LHCN-M2 (cell line): ENCODE measurements at regions not wholly inside any gene's neighbourhood (a gene's known extent, or its start where the extent isn't known, plus 50 kb on each side); places are given as distances from the start of the nearest gene placed in this dataset.
"Not testable (repeated sequence)": the region's sequence is repeated elsewhere in the genome, so short reads cannot be mapped to it uniquely, and the experiment has no call there.

ENCODE experiments used
- DNase-seq: peaks from one replicate; pipeline ENCODE4 v3.0.0-alpha.2; 2012; ENCODE audit warnings: low read depth

GRCh38 chr3:4149296-4149695 is 153.9 kb upstream of the SETMAR start:
- DNase-seq = no peak

- DNase-seq = no peak
Observed at GRCh38 chr3:4150816-4151215, 152.4 kb upstream of the SETMAR start.

GRCh38 chr3:4151859-4152258 is 151.3 kb upstream of the SETMAR start:
- DNase-seq = no peak

DNA sequence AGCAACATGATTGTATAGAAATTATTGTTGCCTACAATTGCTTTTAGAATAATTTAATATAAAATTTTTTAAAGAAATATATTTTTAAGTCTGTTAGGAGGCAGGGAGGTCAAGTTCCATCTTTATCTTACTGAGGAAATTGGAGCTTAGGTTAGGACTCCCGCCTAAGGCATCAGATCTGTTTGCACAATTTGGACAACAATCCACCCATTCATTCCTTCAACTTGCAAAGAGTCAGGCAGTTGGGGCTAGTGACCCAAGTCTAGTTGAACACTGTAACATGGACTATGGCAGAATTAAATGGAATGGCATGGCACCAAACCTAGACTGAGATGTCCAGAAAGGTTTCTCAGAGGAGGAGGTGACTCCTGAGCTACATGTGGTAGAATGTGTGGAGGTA is 149.4 kb upstream of the SETMAR start:
- no peak for DNase-seq

GRCh38 chr3:4158329-4158728 is 144.8 kb upstream of the SETMAR start:
- no peak for DNase-seq

GRCh38 chr3:4162096-4162495 is 141.1 kb upstream of the SETMAR start:
- no peak for DNase-seq

DNA sequence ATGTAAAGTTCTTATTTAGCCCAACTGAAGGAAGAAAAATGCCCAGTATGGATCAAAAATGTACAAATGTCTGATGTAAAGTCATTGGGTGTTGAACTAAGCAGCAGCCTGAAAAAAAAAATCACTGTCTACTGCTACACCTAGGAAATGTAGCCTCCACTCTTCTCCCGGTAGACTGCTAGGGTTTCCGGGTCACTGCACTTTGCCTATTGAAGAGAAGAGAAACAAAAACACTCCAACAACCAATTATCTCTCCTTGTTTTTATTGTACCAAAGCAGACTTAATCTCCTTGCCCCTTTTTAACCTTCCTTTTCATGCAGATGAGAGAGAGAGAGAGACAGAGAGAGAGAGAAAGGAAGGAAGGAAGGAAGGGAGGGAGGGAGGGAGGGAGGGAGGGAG is 140.2 kb upstream of the SETMAR start:
- DNase-seq = no peak

DNA sequence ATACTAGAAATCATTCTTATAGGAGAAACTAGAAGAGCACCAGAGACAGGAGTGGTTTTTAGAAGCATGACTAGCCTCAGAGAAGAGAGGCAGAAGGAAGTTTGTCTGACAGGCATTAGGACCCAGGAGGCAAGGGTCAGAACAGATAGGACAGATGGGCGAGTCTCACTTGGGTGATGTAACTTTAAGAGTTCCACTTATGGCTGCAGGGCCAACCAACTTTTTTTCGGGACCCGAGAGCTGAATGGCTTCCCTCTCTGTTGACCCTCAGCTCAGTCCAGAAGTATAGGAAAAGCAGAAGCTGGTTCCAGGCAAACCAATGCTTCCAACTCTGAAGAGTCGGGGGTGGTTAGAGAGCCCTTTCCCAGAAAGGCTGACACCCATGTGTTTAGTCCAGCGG is 136.6 kb upstream of the SETMAR start:
- DNase-seq = no peak

GRCh38 chr3:4167230-4167629 is 135.9 kb upstream of the SETMAR start:
- not testable (repeated sequence) for DNase-seq

DNA sequence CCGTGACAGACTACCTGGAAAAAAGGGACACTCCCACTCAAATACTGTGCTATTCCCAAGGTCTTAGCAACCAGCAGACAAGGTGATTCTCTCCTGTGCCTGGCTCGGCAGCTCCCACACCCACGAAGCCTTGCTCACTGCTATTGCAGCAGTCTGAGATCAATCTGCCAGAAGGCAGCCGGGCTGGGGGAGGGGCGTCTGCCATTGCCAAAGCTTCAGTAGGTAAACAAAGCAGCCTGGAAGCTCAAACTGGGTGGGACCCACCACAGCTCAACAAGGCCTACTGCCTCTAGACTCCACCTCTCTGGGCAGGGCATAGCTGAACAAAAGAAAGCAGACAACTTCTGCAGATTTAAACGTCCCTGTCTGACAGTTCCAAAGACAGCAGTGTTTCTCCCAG is 128.4 kb upstream of the SETMAR start:
- no peak for DNase-seq

GRCh38 chr3:4191971-4192370 is 111.2 kb upstream of the SETMAR start:
- DNase-seq = no peak

DNA sequence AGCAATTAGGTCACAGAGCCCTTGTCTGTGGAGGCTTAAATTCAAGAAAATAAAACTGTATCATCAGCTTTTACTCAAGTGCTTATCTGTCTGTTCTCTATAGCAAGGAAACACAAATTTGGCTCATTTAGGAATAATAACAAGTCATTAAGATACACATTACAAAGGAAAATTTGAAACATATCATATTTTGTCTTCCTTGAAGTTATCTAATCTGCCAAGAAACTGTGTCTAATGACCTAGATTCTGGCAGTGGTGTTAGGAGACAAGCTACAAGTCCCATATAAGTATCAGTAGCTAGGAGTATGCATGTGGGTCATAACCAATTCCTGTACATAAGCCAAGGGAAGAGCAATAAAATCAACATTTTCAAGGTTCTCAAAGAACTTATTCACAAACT is 108.2 kb upstream of the SETMAR start:
- DNase-seq = no peak

GRCh38 chr3:4196506-4197147 is 106.5 kb upstream of the SETMAR start:
- no peak for DNase-seq

- no peak for DNase-seq
Observed at GRCh38 chr3:4197670-4198069, 105.5 kb upstream of the SETMAR start.

DNA sequence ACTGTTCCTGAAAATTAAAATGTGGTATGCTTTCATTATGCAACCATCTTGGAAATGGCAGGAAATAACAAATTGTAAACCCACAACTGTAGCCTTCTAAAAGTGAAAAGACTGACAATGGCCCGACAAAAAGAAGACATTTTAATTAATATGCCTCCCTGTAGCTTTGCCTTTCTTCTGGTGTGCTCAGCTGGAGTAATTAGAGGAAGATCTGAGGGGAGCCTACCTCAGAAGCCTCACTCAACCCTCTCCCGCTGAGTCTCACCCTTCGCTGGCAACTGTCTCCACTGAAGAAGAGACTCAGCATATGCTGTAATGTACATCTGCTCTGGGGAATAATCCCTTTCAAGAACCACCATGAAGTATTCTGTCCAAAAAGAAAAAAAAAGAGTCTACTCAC is 104.7 kb upstream of the SETMAR start:
- DNase-seq = no peak

DNA sequence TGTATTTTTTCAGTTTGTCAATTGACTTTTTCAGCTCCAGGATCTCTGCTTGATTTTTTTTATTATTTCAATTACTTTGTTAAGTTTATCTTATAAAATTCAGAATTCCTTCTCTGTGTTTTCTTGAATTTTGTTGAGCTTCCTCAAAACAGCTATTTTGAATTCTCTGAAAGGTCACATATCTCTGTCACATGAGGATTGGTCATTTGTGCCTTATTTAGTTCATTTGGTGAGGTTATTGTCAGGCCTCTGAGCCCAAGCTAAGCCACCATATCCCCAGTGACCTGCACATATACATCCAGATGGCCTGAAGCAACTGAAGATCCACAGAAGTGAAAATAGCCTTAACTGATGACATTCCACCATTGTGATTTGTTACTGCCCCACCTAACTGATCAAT is 98.4 kb upstream of the SETMAR start:
- DNase-seq = not testable (repeated sequence)

DNA sequence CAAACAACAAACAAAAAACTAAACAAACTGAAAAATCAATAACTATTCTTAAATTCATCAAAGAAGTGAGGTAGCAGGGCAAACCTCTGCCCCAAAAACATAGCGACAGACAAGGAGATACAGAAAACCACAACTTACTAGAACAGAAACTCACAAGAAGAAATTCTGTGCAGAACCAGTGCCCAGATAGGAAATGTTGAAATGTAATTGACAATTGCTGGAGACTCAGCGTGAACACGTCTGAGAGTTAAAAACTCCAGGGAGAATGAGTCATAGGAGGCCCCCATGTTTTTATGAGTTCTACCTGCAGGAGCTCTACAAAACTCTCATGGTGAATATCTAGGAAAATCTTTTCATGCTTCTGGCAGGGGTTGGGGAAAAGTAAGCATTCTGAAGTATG is 95.5 kb upstream of the SETMAR start:
- no peak for DNase-seq

GRCh38 chr3:4208556-4208955 is 94.6 kb upstream of the SETMAR start:
- no peak for DNase-seq

- DNase-seq = no peak
Observed at GRCh38 chr3:4211610-4212009, 91.6 kb upstream of the SETMAR start.

DNA sequence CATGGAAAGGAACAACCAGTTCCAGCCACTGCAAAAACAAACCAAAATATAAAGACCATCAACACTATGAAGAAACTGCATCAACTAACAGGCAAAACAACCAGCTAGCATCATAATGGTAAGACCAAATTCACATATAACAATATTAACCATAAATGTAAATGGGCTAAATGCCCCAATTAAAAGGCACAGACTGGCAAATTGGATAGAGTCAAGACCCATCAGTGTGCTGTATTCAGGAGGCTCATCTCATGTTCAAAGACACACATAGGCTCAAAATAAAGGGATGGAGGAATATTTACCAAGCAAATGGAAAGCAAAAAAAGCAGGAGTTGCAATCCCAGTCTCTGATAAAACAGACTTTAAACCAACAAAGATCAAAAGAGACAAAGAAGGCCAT is 89.7 kb upstream of the SETMAR start:
- DNase-seq = not testable (repeated sequence)

- DNase-seq = not testable (repeated sequence)
Observed at GRCh38 chr3:4216974-4217373, 86.2 kb upstream of the SETMAR start.

GRCh38 chr3:4218456-4219226 is 84.5 kb upstream of the SETMAR start:
- no peak for DNase-seq

DNA sequence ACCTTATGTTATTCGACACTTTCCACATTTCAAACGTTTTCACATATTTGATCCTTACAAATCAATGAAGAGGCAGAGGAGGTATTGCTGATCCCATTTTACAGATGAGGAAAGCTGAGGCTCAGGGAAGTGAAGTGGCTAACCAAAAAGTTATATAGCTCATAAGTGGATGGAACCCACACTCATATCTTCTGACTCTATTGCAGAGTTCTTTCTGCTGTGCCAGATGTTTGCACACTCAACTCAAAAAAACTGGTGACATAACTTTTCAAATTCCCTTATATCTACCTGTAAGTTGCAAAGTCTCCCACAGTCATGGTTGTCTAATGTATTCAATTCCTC is 84.0 kb upstream of the SETMAR start:
- DNase-seq = no peak

- no peak for DNase-seq
Observed at GRCh38 chr3:4220065-4220464, 83.1 kb upstream of the SETMAR start.
